Glomerular endothelial cell (primary cell): ENCODE measurements at regions not wholly inside any gene's neighbourhood (a gene's known extent, or its start where the extent isn't known, plus 50 kb on each side); places are given as distances from the start of the nearest gene placed in this dataset.

Experiments used
- DNase-seq: peaks from one replicate; pipeline ENCODE4 v3.0.0-alpha.2; 2011; ENCODE audit warnings: low read depth, low spot score; ENCODE audit errors: extremely low read depth

DNA sequence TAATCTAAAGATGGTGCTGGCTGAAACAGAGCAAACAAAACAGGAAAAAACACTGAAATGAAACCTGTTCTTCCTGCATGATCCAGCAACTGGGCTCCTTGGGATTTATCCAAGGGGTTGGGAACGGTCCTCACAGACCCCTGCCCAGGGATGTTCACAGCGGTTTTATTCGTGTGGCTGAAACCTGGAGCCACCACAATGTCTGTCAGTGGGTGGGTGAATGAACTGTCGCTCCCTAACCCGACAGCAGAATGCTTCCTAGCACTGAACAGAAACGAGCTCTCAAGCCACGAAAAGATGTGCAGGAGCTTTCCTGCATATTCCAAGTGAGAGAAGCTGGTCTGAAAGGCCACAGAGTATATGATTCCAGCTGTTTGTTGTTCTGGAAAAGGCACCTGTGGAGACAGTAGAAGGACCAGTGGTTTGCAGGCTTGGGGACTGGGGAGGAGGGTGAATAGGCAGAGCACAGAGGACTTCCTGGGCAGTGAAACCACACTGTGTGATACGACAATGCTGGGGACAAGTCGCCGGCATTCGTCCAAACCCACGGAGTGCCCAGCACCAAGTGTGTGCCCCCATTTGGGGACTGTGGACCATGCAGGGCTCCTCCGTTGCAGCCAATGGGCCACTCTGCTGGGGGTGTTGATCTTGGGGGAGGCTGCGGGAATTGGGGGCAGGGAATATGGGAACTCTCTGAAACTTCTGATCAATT lies 73.9 kb downstream of the TEX29 start:
- no peak for DNase-seq

DNA sequence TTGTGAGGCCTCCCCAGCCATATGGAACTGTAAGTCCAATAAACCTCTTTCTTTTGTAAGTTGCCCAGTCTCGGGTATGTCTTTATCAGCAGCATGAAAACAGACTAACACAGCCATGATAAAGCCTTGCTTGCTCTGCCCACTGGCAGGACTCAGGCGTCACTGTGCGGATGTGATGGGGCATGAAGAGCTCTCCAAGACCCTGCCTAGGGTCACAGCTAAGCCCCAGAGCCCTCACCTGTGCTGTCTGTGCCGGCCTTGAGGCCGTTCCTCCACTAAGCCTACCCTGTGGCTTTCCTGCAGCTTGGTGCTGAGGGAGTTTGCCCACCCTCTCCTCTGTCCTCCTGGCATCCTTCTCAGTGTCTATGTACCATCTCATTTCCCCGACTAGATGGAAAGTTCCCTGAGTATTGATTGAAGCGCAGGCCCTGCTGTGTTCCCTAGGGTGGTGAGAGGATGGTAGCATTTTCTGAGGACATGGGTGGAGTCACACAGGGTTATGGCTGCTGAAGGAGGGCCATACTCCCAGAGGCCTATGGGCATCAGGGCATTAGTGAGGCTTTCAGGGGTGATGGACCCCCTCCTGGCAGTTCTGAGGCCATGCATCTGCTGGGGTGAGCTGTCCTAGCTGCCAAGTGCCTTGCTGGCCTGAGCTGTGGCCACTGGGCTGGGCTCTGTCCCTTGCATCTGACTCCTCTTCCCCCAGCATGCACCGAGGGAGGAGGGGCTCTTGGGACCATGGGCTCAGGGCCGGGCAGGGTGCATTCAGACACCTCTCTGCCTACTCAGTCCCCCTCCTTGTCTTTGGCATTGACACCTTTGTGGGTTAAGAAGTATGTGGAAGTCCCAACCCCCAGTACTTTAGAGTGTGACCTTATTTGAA lies 75.3 kb downstream of the TEX29 start:
- no peak for DNase-seq

DNA sequence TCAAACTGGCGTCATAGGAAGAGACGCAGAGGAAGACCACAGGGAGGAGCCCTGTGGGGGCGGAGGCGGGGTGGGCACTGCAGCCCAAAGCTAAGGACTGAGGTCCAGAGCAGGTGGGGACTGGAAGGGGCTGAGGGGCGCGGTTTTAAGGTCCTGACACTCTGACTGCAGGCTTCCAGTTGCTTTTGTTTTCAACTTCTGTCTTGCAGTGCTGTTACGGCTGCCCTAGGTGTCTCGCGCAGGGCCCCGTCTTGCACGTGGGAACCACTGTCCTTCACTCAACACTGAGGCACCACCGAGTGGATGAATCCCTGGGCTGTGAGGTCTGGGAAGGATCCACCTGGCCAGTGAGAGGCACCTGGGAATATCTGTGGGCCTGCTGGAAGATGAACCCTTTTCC lies 76.0 kb downstream of the TEX29 start:
- DNase-seq = no peak

DNA sequence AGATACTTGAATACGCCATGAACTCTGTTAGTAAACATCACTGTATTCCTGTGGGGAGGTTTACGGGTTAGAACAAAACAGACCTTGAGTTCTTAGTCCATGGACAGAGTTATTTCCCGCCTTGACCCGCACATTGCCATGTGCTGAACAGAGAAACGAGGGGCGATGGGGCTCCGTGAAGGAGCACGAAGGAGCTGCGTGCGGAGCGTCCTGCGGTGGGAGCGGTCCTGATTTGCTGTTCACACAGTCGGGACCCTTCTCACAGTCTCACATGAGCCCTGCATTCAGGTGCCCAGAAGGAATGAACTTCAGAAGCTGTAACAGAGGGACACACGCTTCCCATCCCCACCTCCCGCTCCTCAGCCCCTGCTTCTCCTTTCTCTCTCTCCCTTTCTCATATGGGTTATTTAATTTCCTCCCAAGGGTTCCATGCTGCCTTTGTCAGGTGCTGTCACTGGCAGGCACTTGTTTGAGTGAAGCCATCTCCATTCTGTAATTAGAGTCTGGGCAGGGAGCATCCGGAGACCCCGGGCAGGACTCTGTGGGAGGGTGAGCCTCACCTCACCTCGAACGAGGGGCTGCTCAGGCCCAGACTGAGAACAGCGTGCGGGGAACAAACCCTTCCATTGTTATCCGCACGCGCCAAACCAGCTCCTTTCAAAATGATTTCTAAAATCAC lies 76.9 kb downstream of the TEX29 start:
- DNase-seq = no peak

DNA sequence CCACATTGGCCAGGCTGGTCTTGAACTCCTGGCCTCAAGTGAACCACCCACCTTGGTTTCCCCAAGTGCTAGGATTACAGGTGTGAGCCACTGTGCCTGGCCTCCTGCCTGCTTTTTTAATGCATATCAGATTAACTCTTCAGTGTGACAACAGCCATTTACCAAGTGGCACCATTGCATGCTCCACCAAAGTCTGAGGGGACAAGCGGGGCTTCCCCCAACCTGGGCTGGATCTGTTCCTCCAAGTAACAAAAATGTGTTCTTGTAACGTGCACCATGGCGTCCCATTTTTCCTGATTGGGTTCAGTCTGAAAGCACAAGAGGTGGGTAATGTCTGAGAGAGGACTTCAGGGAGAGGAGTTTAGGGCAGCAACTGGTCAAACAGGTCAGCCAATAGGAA lies 77.8 kb downstream of the TEX29 start:
- no peak for DNase-seq

DNA sequence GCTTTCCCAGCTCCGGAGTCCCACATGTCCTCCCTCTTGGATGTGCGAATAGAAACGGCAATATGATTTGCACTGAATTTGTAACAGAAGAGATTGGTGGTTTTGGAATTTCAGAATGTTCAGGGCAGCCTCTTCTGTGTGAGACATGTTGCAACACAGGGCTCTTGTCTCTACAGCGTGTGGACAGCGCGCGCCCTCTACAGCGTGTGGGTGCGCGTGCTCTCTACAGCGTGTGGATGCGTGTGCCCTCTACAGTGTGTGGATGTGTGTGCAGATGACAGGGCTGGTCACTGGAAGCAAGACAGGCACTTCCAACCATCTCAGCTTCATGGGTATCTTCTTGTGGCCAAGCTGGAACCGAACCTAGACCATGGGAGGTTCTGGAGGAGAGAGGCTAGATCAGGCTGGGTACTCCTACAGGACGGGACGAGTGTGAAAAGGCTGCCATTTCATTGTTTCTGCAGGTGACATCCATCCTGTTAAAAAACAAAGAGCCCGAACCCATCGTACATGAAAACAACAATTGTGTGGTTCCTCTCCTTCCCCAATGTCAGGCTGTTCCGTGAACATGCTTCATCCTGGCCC lies 78.4 kb downstream of the TEX29 start:
- no peak for DNase-seq

DNA sequence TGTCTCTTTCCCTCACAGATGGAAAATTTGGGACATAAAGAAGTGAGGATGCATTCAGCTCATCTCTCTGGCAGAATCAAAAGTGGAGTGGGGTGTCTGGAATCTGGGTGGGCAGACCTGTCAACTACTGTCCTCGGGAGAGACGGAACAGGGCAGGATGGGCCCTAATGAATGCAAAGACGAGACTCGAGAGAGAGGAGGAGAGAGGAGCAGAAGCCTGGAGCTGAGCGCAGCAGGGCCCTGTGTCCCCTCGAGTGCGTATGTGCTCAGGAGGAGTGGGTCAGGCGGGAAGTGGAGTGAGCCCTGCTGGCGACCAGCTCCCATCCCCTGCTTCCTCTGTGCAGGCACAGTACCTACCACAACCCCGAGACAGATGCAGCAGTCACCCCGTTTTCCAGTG lies 78.9 kb downstream of the TEX29 start:
- DNase-seq = no peak

DNA sequence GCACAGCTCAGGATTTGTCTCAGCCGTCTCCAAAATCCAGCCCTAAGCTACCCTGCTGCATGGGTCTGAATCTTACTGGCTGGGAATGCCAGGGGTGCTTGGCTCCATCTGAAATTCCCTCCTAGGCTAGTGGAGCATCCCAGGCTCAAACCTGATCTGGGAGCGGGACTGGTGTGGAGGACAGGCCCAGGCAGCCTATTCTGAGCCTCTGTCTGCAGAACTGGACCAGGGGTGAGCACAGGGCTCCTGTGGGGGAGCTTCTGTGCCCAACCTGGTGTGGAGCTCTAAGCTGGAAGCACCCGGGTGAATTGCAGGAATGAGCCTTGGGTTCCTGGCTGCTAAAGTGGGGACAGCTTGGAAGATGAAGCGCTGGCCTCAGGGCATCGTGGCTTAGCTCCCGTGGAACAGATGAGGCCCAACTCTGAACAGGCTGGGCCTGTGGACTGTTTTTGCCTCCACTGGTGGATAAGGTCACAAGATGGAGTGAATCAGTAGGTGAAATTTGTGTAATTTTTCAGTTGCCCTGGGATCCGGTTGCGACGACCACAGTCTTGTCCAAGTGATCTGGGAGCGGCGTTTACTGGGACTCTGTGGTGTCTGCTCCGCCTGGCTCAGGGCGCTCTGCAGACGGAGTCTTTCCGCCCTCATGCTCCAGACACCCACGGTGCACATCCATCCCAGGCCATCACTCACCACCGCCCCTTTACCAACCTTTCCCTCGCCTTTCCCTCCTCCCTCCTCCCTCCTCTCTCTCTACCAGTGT lies 79.5 kb downstream of the TEX29 start:
- no peak for DNase-seq

DNA sequence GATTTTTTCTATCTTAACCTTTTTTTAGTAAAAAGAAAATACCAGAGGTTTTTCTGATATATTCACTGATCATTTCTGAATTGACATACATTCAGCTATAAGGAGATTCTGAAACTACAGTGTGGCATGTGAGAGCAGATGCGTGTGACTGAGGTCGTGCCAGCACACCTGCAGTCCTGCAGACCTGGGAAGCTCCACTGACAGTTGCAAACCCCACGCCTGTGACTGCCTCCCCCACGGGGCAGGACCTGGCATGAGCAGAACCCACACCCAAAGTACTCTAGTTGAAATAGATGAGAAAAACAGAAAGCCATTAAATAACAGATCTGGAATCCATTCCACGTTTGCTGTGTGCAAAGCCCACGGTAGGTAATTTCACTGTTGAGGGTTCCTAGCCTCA lies 80.7 kb downstream of the TEX29 start:
- no peak for DNase-seq

DNA sequence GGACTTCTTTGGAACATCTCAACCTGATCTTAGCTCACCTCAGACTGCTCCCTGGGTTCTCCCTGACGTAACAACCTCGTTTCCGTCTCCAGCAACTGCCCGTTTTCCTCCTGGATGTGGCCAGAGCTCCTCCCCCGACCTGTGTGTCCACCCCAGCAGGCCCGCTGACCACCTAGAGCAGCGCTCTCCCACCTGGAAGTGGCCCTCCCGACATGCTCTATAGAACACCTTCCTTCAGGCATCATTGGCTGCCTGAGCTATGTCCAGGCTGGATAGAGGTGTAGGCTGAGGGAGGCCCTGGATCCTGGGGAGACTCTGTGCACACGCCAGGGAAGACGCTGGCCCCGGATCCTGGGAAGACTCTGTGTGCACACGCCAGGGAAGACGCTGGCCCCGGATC lies 81.3 kb downstream of the TEX29 start:
- DNase-seq = no peak

DNA sequence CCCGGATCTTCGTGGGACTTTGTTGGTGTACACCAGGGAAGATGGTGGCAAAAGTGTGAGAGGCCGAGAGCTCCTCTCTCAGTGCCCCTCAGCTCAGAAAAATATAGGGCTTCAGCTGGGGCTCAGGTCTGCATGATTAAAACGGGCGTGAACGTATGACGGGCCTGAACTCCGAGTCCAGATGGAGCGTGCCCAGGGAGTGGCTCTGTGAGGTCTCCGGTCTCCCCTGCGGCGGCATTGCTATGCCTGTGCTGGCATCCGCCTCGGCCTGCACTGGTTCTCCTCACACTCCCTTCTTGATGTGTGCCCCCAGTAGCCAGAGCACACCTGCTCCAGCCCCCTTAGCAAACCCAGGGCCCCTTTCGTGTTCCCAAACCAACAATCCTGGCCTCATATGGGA lies 82.0 kb downstream of the TEX29 start:
- no peak for DNase-seq

DNA sequence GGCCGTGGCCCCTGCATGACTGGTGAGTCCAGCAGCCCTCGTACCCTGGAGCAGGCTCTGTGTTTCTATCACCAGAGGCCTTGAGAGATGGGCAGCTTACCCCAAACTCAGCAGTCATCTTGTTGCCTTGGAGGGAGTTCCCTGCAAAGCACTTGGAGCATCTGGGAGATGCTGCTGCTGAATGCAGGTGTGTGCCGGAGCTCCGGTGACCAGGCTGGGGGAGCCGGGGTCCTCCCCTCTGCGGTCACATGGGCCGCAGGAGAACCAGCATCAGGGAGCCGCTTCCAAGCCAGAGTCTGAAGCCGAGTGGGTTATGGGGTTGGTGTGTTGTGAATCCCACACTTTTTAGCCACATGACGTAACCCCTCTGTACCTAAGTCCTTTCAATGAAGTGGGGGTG lies 82.8 kb downstream of the TEX29 start:
- no peak for DNase-seq

DNA sequence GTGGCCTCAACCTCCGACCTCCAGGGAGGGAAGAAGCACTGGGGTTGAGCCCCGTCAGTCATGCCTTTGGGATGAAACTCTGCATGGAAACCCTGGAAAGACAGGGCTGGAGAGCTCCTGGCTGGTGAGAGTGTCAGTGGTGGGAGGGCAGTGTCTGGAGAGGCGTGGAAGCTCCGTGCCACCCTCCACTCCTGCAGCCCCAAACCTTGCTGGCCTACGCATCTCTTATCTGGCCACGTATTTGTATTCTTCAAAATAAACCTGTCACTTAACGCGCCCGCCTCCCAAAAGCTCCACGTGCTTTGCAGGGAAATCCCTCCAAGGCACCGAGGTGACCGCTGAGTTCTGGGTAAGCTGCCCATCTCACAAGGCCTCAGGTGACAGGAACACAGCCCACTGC lies 84.3 kb downstream of the TEX29 start:
- no peak for DNase-seq

DNA sequence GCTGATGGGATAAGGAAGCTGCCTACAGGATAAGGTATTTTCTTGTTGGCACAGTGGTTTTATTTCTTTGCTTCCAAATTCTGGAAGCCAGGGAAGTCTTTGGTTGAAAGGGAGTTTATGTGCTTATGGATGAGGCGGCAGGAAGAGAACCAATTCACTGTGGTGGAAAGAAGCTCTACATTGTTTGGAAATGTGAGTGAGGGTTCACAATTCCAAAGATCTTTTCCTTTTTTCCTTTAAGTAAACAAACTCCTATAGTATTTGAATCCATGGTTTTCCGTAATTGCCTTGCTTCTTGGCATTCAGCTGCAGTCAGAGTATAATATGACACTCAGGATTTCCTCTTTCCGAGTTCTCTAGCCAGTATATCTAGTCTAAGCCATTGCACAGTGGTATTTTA lies 86.2 kb downstream of the TEX29 start:
- DNase-seq = no peak

DNA sequence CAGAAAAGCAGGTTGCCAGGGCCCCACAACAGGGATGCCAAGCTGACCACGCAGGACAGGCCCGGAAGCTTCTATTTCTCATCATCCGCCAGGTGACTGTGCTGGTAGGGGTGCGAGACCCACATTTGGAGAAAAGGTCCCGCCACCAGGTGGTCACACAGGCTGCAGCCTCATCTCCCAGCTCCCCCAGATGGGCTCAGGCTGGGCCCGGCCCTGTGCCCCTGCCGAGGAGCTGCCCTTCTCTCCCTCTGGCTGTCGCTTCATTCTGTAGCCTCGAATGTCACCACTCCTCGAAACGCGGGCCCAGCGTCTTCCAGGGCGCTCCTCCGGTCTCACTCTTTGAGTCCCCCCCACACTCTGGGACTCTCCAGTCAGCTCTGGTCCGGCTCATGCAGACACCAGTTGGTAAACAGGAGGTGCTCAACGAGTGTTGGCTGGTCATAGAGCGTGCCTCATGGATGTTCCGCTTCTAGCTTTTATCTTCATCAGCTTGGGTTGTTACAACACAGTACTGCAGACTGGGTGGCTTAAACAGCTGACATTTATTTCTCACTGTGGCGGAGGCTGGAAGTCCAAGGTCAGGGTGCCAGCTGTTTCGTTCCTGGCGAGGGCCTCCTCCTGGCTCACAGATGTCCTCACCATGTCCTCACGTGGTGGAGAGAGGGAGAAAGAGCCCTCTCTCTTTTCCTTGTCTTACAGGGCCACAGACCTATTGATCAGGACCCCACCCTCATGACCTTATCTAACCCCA lies 87.1 kb downstream of the TEX29 start:
- no peak for DNase-seq

DNA sequence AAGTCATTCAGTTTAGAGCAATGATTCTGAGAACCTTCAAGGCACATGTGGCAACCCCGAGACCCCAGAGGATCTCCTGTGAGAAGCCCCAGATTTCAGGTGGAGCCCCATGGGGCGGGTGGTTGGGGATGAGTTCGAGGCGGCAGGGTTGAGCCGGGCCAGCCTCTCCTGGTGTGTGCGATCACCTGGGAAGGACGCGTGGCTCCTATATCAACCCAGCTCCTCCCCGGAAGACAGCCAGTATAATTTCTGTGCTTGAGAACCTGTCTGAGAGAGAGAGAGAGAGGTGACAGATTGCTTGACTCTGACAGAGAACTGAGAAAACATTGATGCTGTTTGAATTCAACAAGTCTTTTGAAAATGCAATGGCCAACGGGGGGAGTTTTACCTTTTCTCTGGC lies 89.0 kb downstream of the TEX29 start:
- DNase-seq = no peak

DNA sequence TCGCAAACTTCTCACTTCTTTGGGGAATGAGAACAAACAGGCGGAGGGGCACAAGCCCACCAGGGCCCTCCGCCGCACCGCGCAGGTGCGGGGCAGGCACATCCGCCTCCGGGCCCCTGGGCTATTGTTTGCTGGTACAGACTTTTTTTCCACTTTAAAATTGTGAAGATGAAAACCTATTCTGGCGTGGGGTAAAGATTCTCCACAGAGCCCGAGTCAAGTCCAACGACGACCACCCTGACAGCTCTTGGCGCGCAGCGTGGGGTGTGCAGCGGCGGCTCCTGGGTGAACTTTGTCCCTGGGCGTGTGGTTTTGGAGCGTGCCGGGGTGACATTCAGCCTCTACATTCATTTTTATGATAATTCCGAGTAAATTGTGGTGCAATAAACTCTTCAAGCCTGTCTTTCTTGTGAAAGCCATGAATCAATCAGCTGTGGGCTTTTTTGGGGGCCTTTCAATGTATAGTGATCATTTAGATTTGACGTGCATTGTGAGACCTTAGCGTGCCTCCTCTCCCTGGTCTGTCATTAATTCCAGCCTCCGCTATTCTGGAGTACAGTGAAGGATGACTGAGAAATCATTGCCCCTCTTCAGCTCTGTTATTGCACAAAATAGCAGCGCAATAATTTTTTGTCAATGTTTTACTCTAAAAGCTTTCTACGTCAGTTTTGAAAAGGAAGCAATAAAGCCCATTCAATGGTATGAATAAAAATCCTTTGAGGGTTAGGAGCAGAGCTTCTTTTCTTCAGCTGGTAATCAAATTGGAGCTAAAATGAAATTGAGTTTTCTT lies 90.0 kb downstream of the TEX29 start:
- no peak for DNase-seq

DNA sequence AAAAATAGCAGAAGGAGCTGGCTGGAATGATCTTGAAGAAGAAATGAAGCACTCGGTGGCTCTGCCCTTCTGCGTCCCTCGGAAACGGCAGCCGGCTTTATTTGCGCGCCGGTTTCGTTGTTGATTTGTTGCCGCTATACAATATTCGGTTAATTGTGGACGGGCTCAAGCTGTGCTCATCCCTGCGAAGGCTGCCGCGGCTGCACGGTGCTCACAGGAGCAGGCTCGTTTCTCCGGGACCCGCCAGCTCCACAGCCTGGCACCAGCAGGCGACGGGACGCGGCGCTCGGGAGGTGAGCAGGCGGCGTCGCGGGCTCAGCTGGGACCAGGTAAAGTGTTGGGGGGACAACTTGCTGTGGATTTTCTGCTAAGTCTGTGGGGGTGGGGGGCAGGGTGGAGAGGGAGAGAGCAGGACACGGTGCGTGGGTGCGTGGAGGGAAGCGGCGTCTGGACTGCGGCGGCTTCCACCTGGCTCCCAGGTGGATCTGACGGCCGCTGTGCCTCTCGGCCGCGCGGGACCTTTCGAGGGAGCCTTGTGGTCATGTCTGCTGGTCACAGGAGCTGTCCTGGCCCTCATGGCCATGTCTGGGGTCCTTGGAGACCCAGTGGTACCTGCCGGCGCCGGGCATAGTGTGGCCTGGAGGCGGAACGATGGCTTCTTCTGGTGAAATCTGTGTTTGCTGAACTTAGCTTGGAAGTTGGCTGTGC lies 90.9 kb downstream of the TEX29 start:
- no peak for DNase-seq
